IMR-90 (cell line): ENCODE measurements at regions not wholly inside any gene's neighbourhood (a gene's known extent, or its start where the extent isn't known, plus 50 kb on each side); places are given as distances from the start of the nearest gene placed in this dataset.

Experiments used
- ATAC-seq: fragments of 200-7000 bp; cut with Tn5 transposase; 2 replicates; pipeline ENCODE4 v1.9.1; 2020; ENCODE audit warnings: low read depth, mild to moderate bottlenecking, moderate library complexity
- BruUV-seq: library from RNA; stranded (reverse); fragments of 400-500 nt; replicated peaks from 2 replicates; lab custom pipeline; 2021; lab: Mats Ljungman, UMichigan
- CTCF ChIA-PET: fragments of 300-600 bp; formaldehyde crosslinking; extraction: SDS; loops from one replicate; lab custom pipeline; 2021; ENCODE audit warnings: antibody characterized with exemption; lab: Yijun Ruan, JAX
- POLR2A ChIA-PET: fragments of 300-600 bp; sonication (Branson Sonifier 250); formaldehyde crosslinking; loops from one replicate; lab custom pipeline; 2022; ENCODE audit warnings: antibody characterized with exemption; ENCODE audit not compliant: unreplicated experiment; lab: Charles Lee
- DNase-seq: peaks from one replicate; pipeline ENCODE4 v3.0.0; 2013
- H2AFZ ChIP-seq: replicated peaks from 2 replicates; pipeline ENCODE3; 2013; ENCODE audit warnings: low read length, mild to moderate bottlenecking; ENCODE audit not compliant: poor library complexity
- H2AK5ac ChIP-seq: 2 replicates; pipeline ENCODE4 v1.6.1; 2013; ENCODE audit warnings: low read depth, low read length, inconsistent platforms
- H2AK9ac ChIP-seq: replicated peaks from 2 replicates; pipeline ENCODE3; 2013; ENCODE audit warnings: mild to moderate bottlenecking, low read depth, low read length, moderate library complexity; ENCODE audit not compliant: poor library complexity
- H2BK120ac ChIP-seq: 2 replicates; pipeline ENCODE4 v1.6.1; 2013; ENCODE audit warnings: low read depth, low read length, inconsistent platforms
- H2BK15ac ChIP-seq: 3 replicates; pipeline ENCODE4 v1.6.1; 2013; ENCODE audit warnings: low read depth, low read length, inconsistent platforms
- H2BK20ac ChIP-seq: 2 replicates; pipeline ENCODE4 v1.6.1; 2013; ENCODE audit warnings: low read depth, mild to moderate bottlenecking, inconsistent platforms, low read length, moderate library complexity
- H2BK5ac ChIP-seq: 2 replicates; pipeline ENCODE4 v1.6.1; 2013; ENCODE audit warnings: mild to moderate bottlenecking, low read depth, low read length, inconsistent platforms; ENCODE audit not compliant: poor library complexity, severe bottlenecking
- H3K14ac ChIP-seq: replicated peaks from 2 replicates; pipeline ENCODE4 v1.6.1; 2013; ENCODE audit warnings: low read depth, low read length, inconsistent platforms
- H3K18ac ChIP-seq: 2 replicates; pipeline ENCODE4 v1.6.1; 2013; ENCODE audit warnings: low read depth, low read length, control low read depth
- H3K23ac ChIP-seq: 2 replicates; pipeline ENCODE4 v1.6.1; 2013; ENCODE audit warnings: low read depth, low read length, inconsistent platforms
- H3K27ac ChIP-seq: 2 replicates; pipeline ENCODE4 v1.5.1; 2013; ENCODE audit warnings: mild to moderate bottlenecking, control low read depth, low read length; ENCODE audit not compliant: insufficient read depth
- H3K27me3 ChIP-seq: 2 replicates; pipeline ENCODE4 v1.6.1; 2013; ENCODE audit warnings: low read length; ENCODE audit not compliant: control insufficient read depth, insufficient read depth
- H3K36me3 ChIP-seq: 2 replicates; pipeline ENCODE4 v1.6.1; 2013; ENCODE audit warnings: low read length, mixed read lengths; ENCODE audit not compliant: control insufficient read depth, insufficient read depth
- H3K4ac ChIP-seq: 2 replicates; pipeline ENCODE4 v1.6.1; 2013; ENCODE audit warnings: low read depth, low read length, inconsistent platforms
- H3K4me1 ChIP-seq: 2 replicates; pipeline ENCODE4 v1.6.1; 2013; ENCODE audit warnings: low read length, mixed read lengths; ENCODE audit not compliant: control insufficient read depth, insufficient read depth
- H3K4me2 ChIP-seq: 2 replicates; pipeline ENCODE4 v1.6.1; 2013; ENCODE audit warnings: low read depth, mild to moderate bottlenecking, control low read depth, low read length, moderate library complexity
- H3K4me3 ChIP-seq: 2 replicates; pipeline ENCODE4 v1.5.1; 2013; ENCODE audit warnings: low read depth, mild to moderate bottlenecking, control low read depth, low read length, moderate library complexity; ENCODE audit not compliant: insufficient read depth
- H3K56ac ChIP-seq: 2 replicates; pipeline ENCODE4 v1.6.1; 2013; ENCODE audit warnings: low read length, inconsistent platforms; ENCODE audit not compliant: insufficient read depth; ENCODE audit errors: extremely low read depth
- H3K79me1 ChIP-seq, 2 experiments: 2 replicates each; pipeline ENCODE4 v1.6.1; 2013; ENCODE audit warnings: low read length in 2 of 2, inconsistent platforms in 1 of 2, low read depth in 1 of 2
- H3K9ac ChIP-seq: 2 replicates; pipeline ENCODE4 v1.6.1; 2013; ENCODE audit warnings: low read depth, low read length, control low read depth
- H3K9me1 ChIP-seq: 2 replicates; pipeline ENCODE4 v1.6.1; 2013; ENCODE audit warnings: low read length, inconsistent platforms; ENCODE audit not compliant: insufficient read depth
- H3K9me3 ChIP-seq: 2 replicates; pipeline ENCODE4 v1.6.1; 2013; ENCODE audit warnings: low read length; ENCODE audit not compliant: control insufficient read depth, insufficient read depth
- H4K20me1 ChIP-seq: 2 replicates; pipeline ENCODE4 v1.6.1; 2013; ENCODE audit warnings: low read length, inconsistent platforms; ENCODE audit not compliant: insufficient read depth
- H4K5ac ChIP-seq: 2 replicates; pipeline ENCODE4 v1.6.1; 2013; ENCODE audit warnings: mild to moderate bottlenecking, low read depth, low read length, control low read depth
- H4K8ac ChIP-seq, 2 experiments: 2 replicates each; pipeline ENCODE4 v1.6.1; 2013; ENCODE audit warnings: low read depth in 2 of 2, low read length in 2 of 2, control low read depth in 1 of 2, inconsistent platforms in 1 of 2
- H4K91ac ChIP-seq: 2 replicates; pipeline ENCODE4 v1.6.1; 2013; ENCODE audit warnings: low read depth, low read length, inconsistent platforms; ENCODE audit not compliant: insufficient read depth
- BHLHE40 ChIP-seq: fragments of 150-350 bp; IDR thresholded peaks from 2 replicates; pipeline ENCODE4 v1.6.1; 2016; ENCODE audit warnings: mild to moderate bottlenecking, low read depth, low read length
- CEBPB ChIP-seq: IDR thresholded peaks from 2 replicates; pipeline ENCODE4 v1.6.1; 2012; ENCODE audit warnings: low read depth, low read length, improper control_type of control experiment
- MAFK ChIP-seq: IDR thresholded peaks from 2 replicates; pipeline ENCODE4 v1.6.1; 2012; ENCODE audit warnings: low read depth, low read length, improper control_type of control experiment
- MAZ ChIP-seq: IDR thresholded peaks from 2 replicates; pipeline ENCODE4 v1.6.1; 2012; ENCODE audit warnings: low read depth, mild to moderate bottlenecking, low read length, improper control_type of control experiment, moderate library complexity, borderline replicate concordance
- MXI1 ChIP-seq: IDR thresholded peaks from 2 replicates; pipeline ENCODE4 v1.6.1; 2012; ENCODE audit warnings: low read depth, mild to moderate bottlenecking, low read length, moderate library complexity, borderline replicate concordance
- NFE2L2 ChIP-seq: fragments of 150-350 bp; IDR thresholded peaks from 2 replicates; pipeline ENCODE4 v1.6.1; 2016; ENCODE audit warnings: low read depth, mild to moderate bottlenecking, low read length
- RAD21 ChIP-seq: IDR thresholded peaks from 2 replicates; pipeline ENCODE4 v1.6.1; 2012; ENCODE audit warnings: low read length, improper control_type of control experiment
- RCOR1 ChIP-seq: IDR thresholded peaks from 2 replicates; pipeline ENCODE4 v1.6.1; 2012; ENCODE audit warnings: mild to moderate bottlenecking, low read length, improper control_type of control experiment; ENCODE audit not compliant: insufficient replicate concordance
- RFX5 ChIP-seq: IDR thresholded peaks from 2 replicates; pipeline ENCODE4 v1.8.0; 2012; ENCODE audit warnings: low read depth, mild to moderate bottlenecking, low read length, moderate library complexity
- SMC3 ChIP-seq: fragments of 150-350 bp; IDR thresholded peaks from 2 replicates; pipeline ENCODE4 v1.6.1; 2016; ENCODE audit warnings: low read depth, mild to moderate bottlenecking, antibody characterized with exemption, low read length, moderate library complexity
- WGBS, 2 experiments: methylation state at CpG; one replicate each; pipeline versions ENCODE4 v1.1.5 to v1.1.7; 2013; ENCODE audit warnings: missing lambda C conversion rate in 2 of 2; ENCODE audit not compliant: insufficient read length in 1 of 2; ENCODE audit errors: extremely low coverage in 2 of 2; 5-methylcytosine and 5-hydroxymethylcytosine counted together
- dilution Hi-C: fragments of 300-500 bp; cut with HindIII; formaldehyde crosslinking; loops from one replicate; pipeline ENCODE4 v1.14.3; 2018; ENCODE audit warnings: low sequenced_read_pairs; ENCODE audit not compliant: unreplicated experiment
- in situ Hi-C: fragments of 300-500 bp; cut with MboI; formaldehyde crosslinking; loops from 3 replicates; pipeline ENCODE4 v1.14.3; 2019; ENCODE audit warnings: low sequenced_read_pairs, inconsistent platforms, mixed read lengths
- intact Hi-C: fragments of 100-400 bp; cut with micrococcal nuclease; formaldehyde crosslinking; loops from 2 replicates; pipeline ENCODE4 v1.10.0; 2022
- TF ChIP-seq, protein P1 (sequence below): fragments of 150-350 bp; IDR thresholded peaks from 2 replicates; pipeline ENCODE4 v1.6.1; 2017; ENCODE audit warnings: mild to moderate bottlenecking, antibody characterized with exemption, low read length, low read depth
- TF ChIP-seq, protein P2 (sequence below): fragments of 150-350 bp; IDR thresholded peaks from 2 replicates; pipeline ENCODE4 v1.6.1; 2016; ENCODE audit warnings: low read depth, mild to moderate bottlenecking, low read length, moderate library complexity, borderline replicate concordance

- H2BK5ac ChIP-seq = no peak overlapping the region
- no peak overlapping the region for H3K56ac ChIP-seq
- ATAC-seq (no peak), DNase-seq (no peak)
- CTCF ChIA-PET = no interaction called here
- H3K9me3 ChIP-seq = peaks cover 4% of the 10 kb centered on the region; the same call in 1 of the 2 replicates
- H3K4me1 ChIP-seq = no peaks in the 10 kb centered on the region
- no peak overlapping the region for H4K8ac ChIP-seq
- no peak overlapping the region for H2AFZ ChIP-seq
- H4K91ac ChIP-seq = no peak overlapping the region
- no CpG with 5 or more reads among the region's 4 CpGs for WGBS, 2 experiments
- no peak overlapping the region for H2BK15ac ChIP-seq
- H3K23ac ChIP-seq = no peak overlapping the region
- no peak overlapping the region for H3K9ac ChIP-seq
- dilution Hi-C loops (no loop called here), in situ Hi-C loops (no loop called here), intact Hi-C loops (no loop called here)
- POLR2A ChIA-PET = no interaction called here
- H2AK5ac ChIP-seq = no peak overlapping the region
- no peak overlapping the region for H4K5ac ChIP-seq
- no peaks in the 10 kb centered on the region for H3K9me1 ChIP-seq
- no peak overlapping the region for H2AK9ac ChIP-seq
- no peaks in the 10 kb centered on the region for H3K79me1 ChIP-seq
- BruUV-seq = no TSS peak
- H4K20me1 ChIP-seq = no peaks in the 10 kb centered on the region
- no peak overlapping the region for H2BK120ac ChIP-seq
- H3K4me3 ChIP-seq = no peak overlapping the region
- no peak overlapping the region for H3K27ac ChIP-seq
- no peak overlapping the region for H3K14ac ChIP-seq
- H3K18ac ChIP-seq = no peak overlapping the region
- no peak overlapping the region for H3K4me2 ChIP-seq
- no peaks in the 10 kb centered on the region for H3K36me3 ChIP-seq
- H3K4ac ChIP-seq = no peak overlapping the region
- TF ChIP-seq, protein P1, sequence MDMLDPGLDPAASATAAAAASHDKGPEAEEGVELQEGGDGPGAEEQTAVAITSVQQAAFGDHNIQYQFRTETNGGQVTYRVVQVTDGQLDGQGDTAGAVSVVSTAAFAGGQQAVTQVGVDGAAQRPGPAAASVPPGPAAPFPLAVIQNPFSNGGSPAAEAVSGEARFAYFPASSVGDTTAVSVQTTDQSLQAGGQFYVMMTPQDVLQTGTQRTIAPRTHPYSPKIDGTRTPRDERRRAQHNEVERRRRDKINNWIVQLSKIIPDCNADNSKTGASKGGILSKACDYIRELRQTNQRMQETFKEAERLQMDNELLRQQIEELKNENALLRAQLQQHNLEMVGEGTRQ = no peak
- TF ChIP-seq MAZ (no peak), MAFK (no peak), NFE2L2 (no peak), SMC3 (no peak), CEBPB (no peak), RCOR1 (no peak), RFX5 (no peak), RAD21 (no peak), MXI1 (no peak), BHLHE40 (no peak)
- TF ChIP-seq, protein P2, sequence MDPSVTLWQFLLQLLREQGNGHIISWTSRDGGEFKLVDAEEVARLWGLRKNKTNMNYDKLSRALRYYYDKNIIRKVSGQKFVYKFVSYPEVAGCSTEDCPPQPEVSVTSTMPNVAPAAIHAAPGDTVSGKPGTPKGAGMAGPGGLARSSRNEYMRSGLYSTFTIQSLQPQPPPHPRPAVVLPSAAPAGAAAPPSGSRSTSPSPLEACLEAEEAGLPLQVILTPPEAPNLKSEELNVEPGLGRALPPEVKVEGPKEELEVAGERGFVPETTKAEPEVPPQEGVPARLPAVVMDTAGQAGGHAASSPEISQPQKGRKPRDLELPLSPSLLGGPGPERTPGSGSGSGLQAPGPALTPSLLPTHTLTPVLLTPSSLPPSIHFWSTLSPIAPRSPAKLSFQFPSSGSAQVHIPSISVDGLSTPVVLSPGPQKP = no peak
- no peak overlapping the region for H2BK20ac ChIP-seq
- H3K27me3 ChIP-seq = peaks cover 20% of the 10 kb centered on the region
These were observed 182.5 kb downstream of the SP3 start for GRCh38 chr2:173782681-173783080.
